ENCODE measurements at regions not wholly inside any gene's neighbourhood (a gene's known extent, or its start where the extent isn't known, plus 50 kb on each side); places are given as distances from the start of the nearest gene placed in this dataset.

DNA sequence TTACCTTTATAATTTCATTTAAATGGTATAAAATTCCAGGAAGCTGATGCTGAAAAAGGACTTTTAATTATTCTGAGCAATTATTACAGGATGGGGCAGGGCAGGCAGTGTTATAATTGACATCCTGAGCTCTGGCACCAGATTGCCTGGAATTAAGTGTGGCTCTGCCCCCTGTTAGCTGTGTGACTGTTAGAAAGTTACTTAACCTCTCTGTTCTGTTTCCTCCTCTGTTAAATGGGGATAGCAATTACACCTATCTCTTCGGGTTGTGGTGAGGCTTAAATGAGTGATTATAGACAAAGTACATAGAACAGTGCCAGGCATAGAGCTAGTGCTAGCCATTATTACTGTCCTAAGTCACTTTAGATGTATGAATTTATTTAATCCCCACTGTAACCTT, 327.3 kb downstream of the SMAD2 start:
- H3K27ac Mint-ChIP-seq = no peak overlapping the region
- H3K4me3 Mint-ChIP-seq = no peak overlapping the region
- H3K4me1 Mint-ChIP-seq = no peaks in the 10 kb centered on the region
- H3K27me3 Mint-ChIP-seq = no peaks in the 10 kb centered on the region
- no peak for ATAC-seq
- peaks cover 4% of the 10 kb centered on the region for H3K9me3 Mint-ChIP-seq
- H3K36me3 Mint-ChIP-seq = no peaks in the 10 kb centered on the region

DNA sequence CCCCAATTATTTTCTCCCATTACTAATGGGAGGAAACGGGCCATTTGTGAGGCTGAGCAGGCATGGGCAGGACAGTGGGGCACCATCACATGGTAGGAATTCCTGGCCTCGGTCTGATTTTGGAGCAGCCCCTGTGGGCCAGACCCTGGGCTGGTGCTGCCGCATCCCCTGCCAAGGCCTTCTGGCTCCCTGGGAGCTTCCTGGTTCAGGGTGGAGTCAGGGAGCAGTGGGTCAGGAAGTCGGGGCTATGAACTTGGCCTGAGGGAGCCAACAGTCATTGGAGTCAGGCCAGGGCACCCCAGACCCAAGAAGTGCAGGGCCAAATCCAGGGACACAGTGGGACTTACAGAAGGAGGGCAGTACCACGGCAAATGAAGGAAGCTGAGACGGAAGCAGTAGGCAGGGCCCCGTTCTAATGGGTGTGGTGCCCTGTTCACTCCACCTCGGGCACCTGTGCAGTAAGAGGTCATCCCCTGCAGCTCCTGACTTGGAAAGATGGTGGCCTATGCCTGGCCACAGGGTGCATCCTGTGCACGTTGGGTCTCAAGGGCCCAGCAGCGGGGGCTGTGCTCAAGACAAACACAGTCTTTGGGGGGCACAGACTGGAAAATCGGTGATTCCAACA, 328.1 kb downstream of the SMAD2 start:
- no peak for ATAC-seq
- H3K36me3 Mint-ChIP-seq = no peaks in the 10 kb centered on the region
- no peaks in the 10 kb centered on the region for H3K27me3 Mint-ChIP-seq
- H3K9me3 Mint-ChIP-seq = peaks cover 4% of the 10 kb centered on the region
- H3K27ac Mint-ChIP-seq = no peak overlapping the region
- no peak overlapping the region for H3K4me3 Mint-ChIP-seq
- H3K4me1 Mint-ChIP-seq = no peaks in the 10 kb centered on the region

DNA sequence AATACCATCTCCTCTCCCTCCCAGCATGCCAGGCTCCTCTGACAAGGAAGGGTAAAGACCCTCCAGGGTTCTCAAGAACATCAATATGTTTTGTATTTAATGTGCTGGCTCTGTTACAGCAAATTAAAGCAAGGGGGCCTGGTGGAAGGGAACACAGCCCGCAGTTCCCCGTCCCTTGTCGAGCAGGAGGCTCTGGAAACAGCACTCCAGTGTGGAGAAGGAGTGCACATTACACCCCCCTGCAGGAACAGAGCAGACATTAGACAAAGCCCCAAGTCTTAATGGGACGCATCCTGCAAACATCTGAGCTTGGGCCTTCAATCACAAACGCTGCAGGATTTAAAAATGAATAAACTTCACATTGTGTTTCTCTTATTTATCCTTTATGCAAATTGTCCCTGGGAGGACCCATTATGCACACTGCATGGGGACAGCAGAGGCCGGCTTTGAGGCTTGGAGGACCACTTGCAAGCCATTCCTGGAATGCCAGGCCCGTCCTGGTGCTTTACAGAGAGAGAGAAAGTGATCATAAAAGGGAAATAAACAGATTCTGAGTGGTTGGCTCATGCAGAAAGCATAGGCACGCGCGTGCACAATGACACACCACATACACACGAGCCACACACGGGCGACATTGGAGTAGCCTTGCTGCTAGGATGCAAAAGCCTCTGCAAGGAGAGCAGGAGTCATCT, 328.7 kb downstream of the SMAD2 start:
- no peaks in the 10 kb centered on the region for H3K27me3 Mint-ChIP-seq
- H3K27ac Mint-ChIP-seq = no peak overlapping the region
- peaks cover 4% of the 10 kb centered on the region for H3K9me3 Mint-ChIP-seq
- ATAC-seq = no peak
- no peak overlapping the region for H3K4me3 Mint-ChIP-seq
- H3K36me3 Mint-ChIP-seq = no peaks in the 10 kb centered on the region
- no peaks in the 10 kb centered on the region for H3K4me1 Mint-ChIP-seq

GRCh38 chr18:47595831-47596501, 334.5 kb downstream of the SMAD2 start:
- peak; percentile 59 for ATAC-seq
- Mint-ChIP-seq H3K4me1 (no peaks in the 10 kb centered on the region), H3K36me3 (no peaks in the 10 kb centered on the region), H3K4me3 (no peak overlapping the region), H3K27me3 (peaks cover 45% of the 10 kb centered on the region), H3K9me3 (peaks cover 4% of the 10 kb centered on the region), H3K27ac (no peak overlapping the region)

- H3K27me3 Mint-ChIP-seq = peaks cover 45% of the 10 kb centered on the region
- H3K27ac Mint-ChIP-seq = no peak overlapping the region
- no peaks in the 10 kb centered on the region for H3K36me3 Mint-ChIP-seq
- no peaks in the 10 kb centered on the region for H3K9me3 Mint-ChIP-seq
- H3K4me3 Mint-ChIP-seq = no peak overlapping the region
- ATAC-seq = no peak
- no peaks in the 10 kb centered on the region for H3K4me1 Mint-ChIP-seq
Measured at GRCh38 chr18:47594621-47595086, 335.8 kb downstream of the SMAD2 start.

GRCh38 chr18:47593744-47594472, 336.6 kb downstream of the SMAD2 start:
- no peaks in the 10 kb centered on the region for H3K9me3 Mint-ChIP-seq
- no peak for ATAC-seq
- H3K27ac Mint-ChIP-seq = no peak overlapping the region
- H3K4me3 Mint-ChIP-seq = no peak overlapping the region
- H3K4me1 Mint-ChIP-seq = no peaks in the 10 kb centered on the region
- H3K36me3 Mint-ChIP-seq = no peaks in the 10 kb centered on the region
- H3K27me3 Mint-ChIP-seq = peaks cover 45% of the 10 kb centered on the region

GRCh38 chr18:47591429-47591828, 339.0 kb downstream of the SMAD2 start:
- Mint-ChIP-seq H3K4me1 (no peaks in the 10 kb centered on the region), H3K36me3 (no peaks in the 10 kb centered on the region), H3K4me3 (no peak overlapping the region), H3K9me3 (no peaks in the 10 kb centered on the region), H3K27ac (no peak overlapping the region), H3K27me3 (peaks cover 45% of the 10 kb centered on the region)
- no peak for ATAC-seq

- no peaks in the 10 kb centered on the region for H3K4me1 Mint-ChIP-seq
- no peak overlapping the region for H3K27ac Mint-ChIP-seq
- peaks cover 24% of the 10 kb centered on the region for H3K27me3 Mint-ChIP-seq
- no peaks in the 10 kb centered on the region for H3K9me3 Mint-ChIP-seq
- H3K36me3 Mint-ChIP-seq = no peaks in the 10 kb centered on the region
- no peak overlapping the region for H3K4me3 Mint-ChIP-seq
- ATAC-seq = no peak
Measured at GRCh38 chr18:47587587-47587986, 336.1 kb upstream of the SKOR2 start.

GRCh38 chr18:47586418-47587070, 335.1 kb upstream of the SKOR2 start:
- ATAC-seq = no peak
- Mint-ChIP-seq H3K4me1 (no peaks in the 10 kb centered on the region), H3K4me3 (no peak overlapping the region), H3K9me3 (no peaks in the 10 kb centered on the region), H3K27ac (no peak overlapping the region), H3K27me3 (peaks cover 14% of the 10 kb centered on the region), H3K36me3 (no peaks in the 10 kb centered on the region)

DNA sequence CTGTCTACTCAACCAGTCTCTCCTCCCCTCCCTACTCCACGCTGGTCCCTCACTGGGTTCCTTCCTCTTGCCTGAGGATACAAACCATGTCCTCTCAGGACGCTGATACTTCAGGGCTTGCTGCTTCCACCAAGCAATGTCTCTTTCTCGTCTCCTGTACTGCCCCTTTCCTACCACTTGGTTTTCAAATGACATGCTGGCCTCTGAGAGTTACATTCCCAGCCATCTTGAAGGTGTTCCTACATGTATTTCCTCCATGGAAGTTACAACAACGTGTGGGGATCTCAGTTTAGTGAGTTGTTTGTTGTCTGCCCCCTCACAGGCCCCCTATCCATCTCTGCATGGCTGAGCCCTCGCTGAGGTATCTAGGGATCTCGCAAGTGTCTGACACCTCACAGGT, 334.5 kb upstream of the SKOR2 start:
- Mint-ChIP-seq H3K4me3 (no peak overlapping the region), H3K27ac (no peak overlapping the region), H3K9me3 (no peaks in the 10 kb centered on the region), H3K36me3 (no peaks in the 10 kb centered on the region), H3K4me1 (no peaks in the 10 kb centered on the region), H3K27me3 (peaks cover 8% of the 10 kb centered on the region)
- no peak for ATAC-seq

DNA sequence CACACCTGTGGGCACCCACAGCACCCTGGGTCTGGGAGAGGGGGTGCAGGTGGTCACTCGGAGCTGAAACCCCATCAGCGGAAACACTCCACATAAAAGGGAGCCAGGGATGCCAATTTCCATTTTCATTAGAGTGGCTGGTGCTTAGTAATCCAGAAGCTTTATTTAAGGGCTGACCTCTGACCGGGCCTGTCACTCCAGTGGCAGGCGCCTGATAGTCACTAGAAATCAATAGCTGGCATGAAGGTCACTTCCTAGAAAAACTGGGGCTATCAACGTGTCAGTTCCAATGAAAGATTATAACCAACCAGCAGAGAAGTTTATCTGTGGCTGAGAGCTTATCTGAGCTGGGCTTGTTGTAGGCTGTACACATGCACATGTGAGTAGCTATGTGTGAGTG, 333.7 kb upstream of the SKOR2 start:
- peaks cover 12% of the 10 kb centered on the region for H3K27me3 Mint-ChIP-seq
- H3K4me3 Mint-ChIP-seq = no peak overlapping the region
- H3K4me1 Mint-ChIP-seq = no peaks in the 10 kb centered on the region
- H3K9me3 Mint-ChIP-seq = no peaks in the 10 kb centered on the region
- no peak overlapping the region for H3K27ac Mint-ChIP-seq
- no peaks in the 10 kb centered on the region for H3K36me3 Mint-ChIP-seq
- ATAC-seq = no peak

- peak; percentile 10 for ATAC-seq
- no peaks in the 10 kb centered on the region for H3K9me3 Mint-ChIP-seq
- H3K36me3 Mint-ChIP-seq = no peaks in the 10 kb centered on the region
- H3K4me1 Mint-ChIP-seq = no peaks in the 10 kb centered on the region
- H3K4me3 Mint-ChIP-seq = no peak overlapping the region
- H3K27me3 Mint-ChIP-seq = peaks cover 24% of the 10 kb centered on the region
- H3K27ac Mint-ChIP-seq = no peak overlapping the region
Measured at GRCh38 chr18:47582093-47582492, 330.6 kb upstream of the SKOR2 start.

GRCh38 chr18:47577520-47577919, 326.1 kb upstream of the SKOR2 start:
- no peak for ATAC-seq

DNA sequence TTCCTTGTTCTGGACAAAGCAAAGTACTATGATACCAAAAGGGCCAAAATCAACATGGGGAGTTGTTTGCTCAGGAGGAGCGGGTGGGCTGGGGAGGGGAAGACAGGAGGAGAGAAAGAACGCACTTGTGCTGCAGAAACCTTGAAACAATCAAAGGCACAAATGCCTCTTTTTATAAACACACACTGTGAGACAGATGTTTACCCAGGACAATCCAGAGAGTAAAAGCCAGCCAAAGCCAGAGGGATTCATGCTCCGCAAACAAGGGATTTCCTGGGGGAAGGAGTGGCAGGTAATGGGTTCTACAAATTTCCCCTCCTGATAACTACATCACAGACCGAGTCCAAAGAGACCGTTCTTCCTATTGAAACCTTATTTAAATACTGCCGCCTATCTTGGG, 323.5 kb upstream of the SKOR2 start:
- H3K4me1 Mint-ChIP-seq = no peaks in the 10 kb centered on the region
- no peak for ATAC-seq
- no peaks in the 10 kb centered on the region for H3K36me3 Mint-ChIP-seq
- no peak overlapping the region for H3K27ac Mint-ChIP-seq
- no peak overlapping the region for H3K4me3 Mint-ChIP-seq
- H3K27me3 Mint-ChIP-seq = peaks cover 26% of the 10 kb centered on the region
- no peaks in the 10 kb centered on the region for H3K9me3 Mint-ChIP-seq

More at GRCh38 chr18:47577520-47577919, 326.1 kb upstream of the SKOR2 start:
- Mint-ChIP-seq H3K4me1 (no peaks in the 10 kb centered on the region), H3K36me3 (no peaks in the 10 kb centered on the region), H3K27ac (no peak overlapping the region), H3K9me3 (no peaks in the 10 kb centered on the region), H3K27me3 (peaks cover 33% of the 10 kb centered on the region), H3K4me3 (no peak overlapping the region)

DNA sequence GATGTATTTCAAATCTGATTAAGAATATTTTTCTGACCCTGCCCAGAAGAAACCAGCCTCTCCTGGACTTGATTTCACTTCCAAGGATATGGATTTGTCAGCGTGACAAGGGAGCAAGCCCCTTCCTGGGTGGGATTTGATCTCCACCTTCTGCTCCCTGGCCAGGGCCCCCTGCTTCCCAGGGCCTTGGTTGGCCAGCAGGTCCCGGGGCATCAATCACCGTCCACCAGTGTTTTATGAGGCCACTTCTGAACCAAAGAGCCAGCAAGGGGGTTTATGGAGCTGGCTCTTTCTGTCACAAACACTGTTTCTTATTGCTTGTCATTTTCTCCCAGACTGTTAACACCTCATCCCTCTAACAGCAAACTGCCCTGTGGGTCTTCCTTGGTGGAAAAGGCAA, 320.5 kb upstream of the SKOR2 start:
- no peaks in the 10 kb centered on the region for H3K9me3 Mint-ChIP-seq
- no peak overlapping the region for H3K27ac Mint-ChIP-seq
- no peak overlapping the region for H3K4me3 Mint-ChIP-seq

More for the DNA sequence above, 320.5 kb upstream of the SKOR2 start:
- Mint-ChIP-seq H3K4me1 (no peaks in the 10 kb centered on the region), H3K27me3 (peaks cover 15% of the 10 kb centered on the region), H3K36me3 (no peaks in the 10 kb centered on the region)
- no peak for ATAC-seq

All from stimulated activated memory B cell treated with anti-CD40 and anti-IgM and Interleukin-4, amounts not matched to agents 10 μg/mL and 1 μg/mL and 100 μg/mL, for 72 hours (primary cell).